ENCODE measurements at regions not wholly inside any gene's neighbourhood (a gene's known extent, or its start where the extent isn't known, plus 50 kb on each side); places are given as distances from the start of the nearest gene placed in this dataset.

- TF ChIP-seq BACH2 (CRISPR knock-in tag; IDR thresholded peaks at IDR 0.05; ENCODE audit: borderline replicate concordance) = no peak
- no peak for TF ChIP-seq PPARA (CRISPR knock-in tag; IDR thresholded peaks at IDR 0.05; ENCODE audit: borderline replicate concordance)
- no peak for TF ChIP-seq GLIS3 (CRISPR knock-in tag; IDR thresholded peaks at IDR 0.05)
- no peak for TF ChIP-seq OSR1 (CRISPR knock-in tag; IDR thresholded peaks at IDR 0.05)
- no peak for TF ChIP-seq ZFP30 (CRISPR knock-in tag; IDR thresholded peaks at IDR 0.05)
Measured at GRCh38 chr18:78697446-78697845, 282.2 kb upstream of the SALL3 start.
